Stimulated activated effector memory CD8-positive, alpha-beta T cell treated with anti-CD3 and anti-CD28 coated beads, Interleukin-12 subunit alpha, Interleukin-12 subunit beta, amount 100 ng/mL, for 72 hours (primary cell): ENCODE measurements at regions not wholly inside any gene's neighbourhood (a gene's known extent, or its start where the extent isn't known, plus 50 kb on each side); places are given as distances from the start of the nearest gene placed in this dataset.

Experiments
- ATAC-seq: fragments of 150-1000 bp; cut with Tn5 transposase; 2 replicates; pipeline ENCODE4 v1.10.0; 2021
- DNase-seq, 2 donors: peaks; one replicate each; pipeline ENCODE4 v3.0.0; 2021 to 2022; ENCODE audit warnings: low spot score in 2 of 2
- H3K27ac Mint-ChIP-seq: one replicate; pipeline ENCODE4 v1.8.0; 2022; ENCODE audit warnings: mild to moderate bottlenecking, mixed read lengths
- H3K36me3 Mint-ChIP-seq: one replicate; pipeline ENCODE4 v1.8.0; 2022; ENCODE audit warnings: mild to moderate bottlenecking, mixed read lengths
- H3K4me1 Mint-ChIP-seq: one replicate; pipeline ENCODE4 v1.8.0; 2022; ENCODE audit warnings: mixed read lengths
- H3K4me3 Mint-ChIP-seq: one replicate; pipeline ENCODE4 v1.8.0; 2022; ENCODE audit warnings: mild to moderate bottlenecking, mixed read lengths
- H3K9me3 Mint-ChIP-seq: one replicate; pipeline ENCODE4 v1.8.0; 2022; ENCODE audit warnings: mixed read lengths

DNA sequence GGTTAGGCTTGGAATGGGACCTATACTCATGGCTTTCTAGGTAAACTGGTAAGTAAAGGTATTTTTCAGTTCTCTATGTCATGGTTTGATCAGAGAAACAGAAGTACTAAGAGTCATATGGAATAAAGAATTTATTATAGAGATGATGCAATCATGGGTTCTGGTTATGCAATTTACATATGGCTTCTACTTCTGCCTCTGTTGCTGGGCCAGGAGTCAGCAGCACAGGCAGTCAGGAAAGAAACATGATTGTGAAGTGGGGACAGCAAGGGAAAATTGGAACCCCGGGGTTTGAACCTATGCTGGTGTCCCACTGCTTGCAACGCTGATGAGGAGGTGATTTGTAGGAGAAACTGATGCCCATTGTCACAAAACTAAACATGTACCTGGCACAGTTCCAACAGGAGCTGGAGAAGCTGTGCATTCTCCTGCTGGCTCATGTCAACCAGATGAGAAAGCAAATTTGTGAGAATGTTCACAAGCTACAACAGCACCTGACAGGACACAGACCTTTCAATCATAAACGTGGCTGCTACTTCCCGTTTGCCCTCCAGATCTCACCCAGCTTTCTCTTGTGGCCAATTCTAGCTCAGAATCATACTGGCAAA, 887.1 kb downstream of the TFAP2A start:
- Mint-ChIP-seq H3K4me3 (no peak overlapping the region), H3K27ac (no peak overlapping the region), H3K9me3 (peaks cover 22% of the 10 kb centered on the region), H3K36me3 (no peaks in the 10 kb centered on the region), H3K4me1 (no peaks in the 10 kb centered on the region)
- ATAC-seq = no peak
- DNase-seq = no peak

DNA sequence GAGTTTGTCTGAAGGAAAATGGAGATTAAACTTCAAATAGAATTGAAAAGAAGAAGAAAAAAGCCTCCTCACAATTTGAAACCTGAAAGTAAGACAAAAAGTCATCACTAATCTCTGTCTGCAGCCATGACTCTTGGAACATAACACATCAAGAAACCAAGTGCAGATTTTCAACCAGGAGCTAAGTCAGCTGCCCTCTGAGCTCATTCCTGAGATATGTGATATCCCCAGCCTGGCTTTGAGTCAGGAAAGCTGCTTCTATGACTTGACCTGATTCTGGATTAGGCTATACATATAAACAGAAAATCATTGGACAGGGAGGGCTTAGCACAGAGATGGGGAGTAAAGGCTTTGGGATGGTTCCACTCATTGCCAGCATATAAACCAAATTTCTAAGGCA, 891.4 kb downstream of the TFAP2A start:
- Mint-ChIP-seq H3K9me3 (peaks cover 16% of the 10 kb centered on the region), H3K27ac (no peak overlapping the region), H3K4me3 (no peak overlapping the region), H3K36me3 (no peaks in the 10 kb centered on the region), H3K4me1 (no peaks in the 10 kb centered on the region)
- DNase-seq (no peak), ATAC-seq (no peak)

- ATAC-seq = no peak
- Mint-ChIP-seq H3K27ac (no peak overlapping the region), H3K4me1 (no peaks in the 10 kb centered on the region), H3K4me3 (no peak overlapping the region), H3K9me3 (peaks cover 17% of the 10 kb centered on the region), H3K36me3 (no peaks in the 10 kb centered on the region)
- no peak for DNase-seq
Observed at GRCh38 chr6:9522101-9522500, 892.8 kb downstream of the TFAP2A start.

DNA sequence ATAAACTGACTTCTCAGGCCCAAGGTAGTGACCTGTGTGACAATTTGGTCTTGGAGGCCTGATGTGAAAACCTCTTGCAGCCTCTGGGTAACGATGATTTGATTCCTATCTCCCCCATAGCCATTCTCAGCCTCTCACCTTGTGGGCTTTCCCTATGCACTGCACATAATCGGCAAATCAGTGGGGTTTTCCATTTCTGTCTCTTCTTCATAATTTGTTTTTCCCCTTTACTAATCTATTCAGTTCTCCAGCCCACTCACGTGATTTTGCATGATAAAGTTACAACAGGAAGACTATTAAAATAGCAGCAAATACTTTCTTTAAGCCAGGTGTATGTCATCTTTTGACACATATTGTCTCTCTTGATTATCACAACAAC, 893.7 kb downstream of the TFAP2A start:
- H3K9me3 Mint-ChIP-seq = peaks cover 16% of the 10 kb centered on the region
- no peak for ATAC-seq
- no peak overlapping the region for H3K4me3 Mint-ChIP-seq
- no peaks in the 10 kb centered on the region for H3K36me3 Mint-ChIP-seq
- H3K4me1 Mint-ChIP-seq = no peaks in the 10 kb centered on the region
- DNase-seq = no peak
- no peak overlapping the region for H3K27ac Mint-ChIP-seq

DNA sequence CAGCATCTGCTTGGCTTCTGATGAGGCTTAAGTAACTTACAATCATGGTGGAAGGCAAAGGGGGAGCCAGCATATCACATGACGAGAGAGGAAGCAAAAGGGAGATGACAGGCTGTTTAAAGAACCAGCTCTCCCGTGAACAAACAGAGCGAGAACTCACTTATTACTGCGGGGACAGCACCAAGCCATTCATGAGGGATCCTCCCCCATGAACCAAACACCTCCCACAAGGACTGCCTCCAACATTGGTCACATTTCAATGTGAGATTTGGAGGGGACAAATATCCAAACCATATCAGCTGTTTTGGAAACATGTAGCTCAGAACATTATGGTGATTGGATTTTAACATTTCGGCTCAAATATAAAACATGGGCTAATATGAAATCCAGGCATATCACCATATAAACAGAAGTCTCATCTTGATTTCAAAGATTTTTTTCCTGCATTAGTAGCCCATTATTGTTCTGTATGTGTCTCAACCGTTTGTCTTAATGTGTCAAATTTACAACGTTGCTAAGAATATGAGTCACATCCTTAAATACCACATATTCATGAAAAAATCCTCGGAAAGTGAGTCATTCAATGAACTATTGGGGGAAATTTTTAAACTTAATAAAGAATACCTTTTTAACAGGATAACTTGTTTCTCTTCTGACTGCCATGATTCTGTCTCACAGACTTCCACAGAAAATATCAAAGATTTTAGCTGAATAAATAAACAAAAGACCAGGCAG, 894.3 kb downstream of the TFAP2A start:
- no peak overlapping the region for H3K4me3 Mint-ChIP-seq
- no peak for DNase-seq

GRCh38 chr6:9518431-9518830, 896.4 kb downstream of the TFAP2A start:
- DNase-seq (no peak), ATAC-seq (no peak)
- Mint-ChIP-seq H3K4me3 (no peak overlapping the region), H3K4me1 (no peaks in the 10 kb centered on the region), H3K36me3 (no peaks in the 10 kb centered on the region), H3K27ac (no peak overlapping the region), H3K9me3 (peaks cover 12% of the 10 kb centered on the region)

More for the DNA sequence above, 894.3 kb downstream of the TFAP2A start:
- no peaks in the 10 kb centered on the region for H3K4me1 Mint-ChIP-seq
- ATAC-seq = no peak
- peaks cover 16% of the 10 kb centered on the region for H3K9me3 Mint-ChIP-seq
- H3K36me3 Mint-ChIP-seq = no peaks in the 10 kb centered on the region
- H3K27ac Mint-ChIP-seq = no peak overlapping the region

DNA sequence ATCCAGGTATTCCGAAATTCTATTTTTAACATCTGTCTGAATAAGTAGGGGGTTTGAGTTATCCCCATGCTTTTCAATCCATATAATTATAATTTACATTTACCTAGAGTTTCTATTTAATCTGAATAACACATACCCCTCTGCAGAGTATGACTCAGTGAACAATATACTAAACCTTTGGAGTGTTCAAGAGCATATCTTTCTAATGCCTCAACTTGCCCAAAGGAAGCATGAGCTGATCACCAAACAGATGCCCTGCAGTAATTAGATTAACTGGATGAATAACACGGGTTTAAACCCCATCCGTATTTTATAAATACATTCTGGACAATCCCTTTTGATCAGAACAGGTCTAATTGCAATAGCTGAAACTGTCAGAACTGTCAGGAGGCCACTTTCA, 897.1 kb downstream of the TFAP2A start:
- H3K4me3 Mint-ChIP-seq = no peak overlapping the region
- DNase-seq (no peak), ATAC-seq (no peak)
- no peaks in the 10 kb centered on the region for H3K36me3 Mint-ChIP-seq
- peaks cover 8% of the 10 kb centered on the region for H3K9me3 Mint-ChIP-seq
- H3K27ac Mint-ChIP-seq = no peak overlapping the region
- no peaks in the 10 kb centered on the region for H3K4me1 Mint-ChIP-seq

GRCh38 chr6:9515633-9516606, 899.0 kb downstream of the TFAP2A start:
- no peaks in the 10 kb centered on the region for H3K4me1 Mint-ChIP-seq
- H3K36me3 Mint-ChIP-seq = no peaks in the 10 kb centered on the region
- H3K9me3 Mint-ChIP-seq = peaks cover 8% of the 10 kb centered on the region
- ATAC-seq (no peak), DNase-seq (no peak)
- no peak overlapping the region for H3K27ac Mint-ChIP-seq
- H3K4me3 Mint-ChIP-seq = no peak overlapping the region

GRCh38 chr6:9514146-9514545, 900.7 kb downstream of the TFAP2A start:
- DNase-seq = no peak
- no peak overlapping the region for H3K4me3 Mint-ChIP-seq
- H3K4me1 Mint-ChIP-seq = no peaks in the 10 kb centered on the region
- peaks cover 4% of the 10 kb centered on the region for H3K9me3 Mint-ChIP-seq
- no peak overlapping the region for H3K27ac Mint-ChIP-seq
- no peak for ATAC-seq
- H3K36me3 Mint-ChIP-seq = no peaks in the 10 kb centered on the region

DNA sequence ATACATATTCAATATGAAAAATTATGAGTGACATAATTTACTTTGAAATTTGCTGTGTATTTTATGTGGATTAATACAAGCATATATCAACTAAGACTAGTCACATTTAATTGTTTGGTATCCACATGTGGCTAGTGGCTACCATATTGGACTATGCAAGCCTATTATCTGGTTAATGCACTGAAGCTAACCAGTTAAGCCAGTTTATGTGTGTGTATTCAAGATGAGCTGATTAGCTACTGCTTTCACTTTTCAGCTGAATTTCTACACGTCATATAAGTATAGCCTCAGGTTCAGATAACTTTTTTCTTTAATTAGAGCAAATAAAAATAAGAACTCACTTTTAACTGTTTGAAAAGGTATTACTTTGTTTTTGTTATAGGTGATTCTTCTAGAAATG, 903.7 kb downstream of the TFAP2A start:
- no peak for DNase-seq
- no peak overlapping the region for H3K27ac Mint-ChIP-seq
- no peaks in the 10 kb centered on the region for H3K4me1 Mint-ChIP-seq

GRCh38 chr6:9507136-9507895, 907.6 kb downstream of the TFAP2A start:
- no peak for DNase-seq
- H3K9me3 Mint-ChIP-seq = peaks cover 3% of the 10 kb centered on the region
- no peak for ATAC-seq
- H3K4me1 Mint-ChIP-seq = no peaks in the 10 kb centered on the region
- no peak overlapping the region for H3K4me3 Mint-ChIP-seq
- no peak overlapping the region for H3K27ac Mint-ChIP-seq
- H3K36me3 Mint-ChIP-seq = no peaks in the 10 kb centered on the region

More for the DNA sequence above, 903.7 kb downstream of the TFAP2A start:
- Mint-ChIP-seq H3K9me3 (peaks cover 3% of the 10 kb centered on the region), H3K36me3 (no peaks in the 10 kb centered on the region), H3K4me3 (no peak overlapping the region)
- ATAC-seq = no peak

GRCh38 chr6:9504191-9504590, 910.7 kb downstream of the TFAP2A start:
- no peaks in the 10 kb centered on the region for H3K4me1 Mint-ChIP-seq

DNA sequence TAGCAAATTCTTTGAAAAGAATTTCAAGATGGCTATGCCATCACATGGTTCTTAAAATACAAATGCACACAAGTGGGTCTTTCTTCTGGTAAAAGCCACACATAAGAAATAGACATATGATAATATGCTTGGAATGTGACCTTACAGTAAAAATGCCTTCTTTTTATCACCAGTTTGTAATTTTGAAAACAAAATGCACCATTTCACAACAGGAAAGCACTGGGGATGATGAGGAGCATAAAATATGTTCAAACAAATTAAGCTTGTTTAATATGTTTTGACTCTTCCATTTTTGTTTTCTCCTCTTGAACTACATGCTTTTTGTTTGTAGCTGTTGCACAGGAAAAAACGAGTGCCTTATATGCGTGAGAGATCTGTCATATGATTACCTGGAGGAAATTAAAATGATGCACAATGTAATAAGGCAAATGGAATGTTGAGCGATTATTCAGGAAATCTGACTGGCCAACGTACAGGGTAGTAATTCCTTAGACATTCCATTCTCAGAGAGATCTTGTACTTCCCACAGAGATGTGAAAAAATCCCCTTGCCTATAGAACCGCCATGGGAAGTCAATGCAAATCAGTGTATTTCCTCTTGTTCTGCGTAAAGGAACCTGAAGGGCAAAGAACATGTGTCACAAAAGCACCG, 911.6 kb downstream of the TFAP2A start:
- Mint-ChIP-seq H3K9me3 (peaks cover 3% of the 10 kb centered on the region), H3K36me3 (no peaks in the 10 kb centered on the region), H3K27ac (no peak overlapping the region), H3K4me1 (no peaks in the 10 kb centered on the region), H3K4me3 (no peak overlapping the region)
- DNase-seq (no peak), ATAC-seq (no peak)

More at GRCh38 chr6:9504191-9504590, 910.7 kb downstream of the TFAP2A start:
- Mint-ChIP-seq H3K4me3 (no peak overlapping the region), H3K36me3 (no peaks in the 10 kb centered on the region), H3K9me3 (peaks cover 3% of the 10 kb centered on the region), H3K27ac (no peak overlapping the region)
- ATAC-seq (no peak), DNase-seq (no peak)

- Mint-ChIP-seq H3K4me3 (no peak overlapping the region), H3K36me3 (no peaks in the 10 kb centered on the region), H3K9me3 (peaks cover 7% of the 10 kb centered on the region), H3K4me1 (no peaks in the 10 kb centered on the region), H3K27ac (no peak overlapping the region)
- ATAC-seq (no peak), DNase-seq (no peak)
Observed at GRCh38 chr6:9499709-9500108, 915.2 kb downstream of the TFAP2A start.
